ENCODE measurements at regions not wholly inside any gene's neighbourhood (a gene's known extent, or its start where the extent isn't known, plus 50 kb on each side); places are given as distances from the start of the nearest gene placed in this dataset.

DNA sequence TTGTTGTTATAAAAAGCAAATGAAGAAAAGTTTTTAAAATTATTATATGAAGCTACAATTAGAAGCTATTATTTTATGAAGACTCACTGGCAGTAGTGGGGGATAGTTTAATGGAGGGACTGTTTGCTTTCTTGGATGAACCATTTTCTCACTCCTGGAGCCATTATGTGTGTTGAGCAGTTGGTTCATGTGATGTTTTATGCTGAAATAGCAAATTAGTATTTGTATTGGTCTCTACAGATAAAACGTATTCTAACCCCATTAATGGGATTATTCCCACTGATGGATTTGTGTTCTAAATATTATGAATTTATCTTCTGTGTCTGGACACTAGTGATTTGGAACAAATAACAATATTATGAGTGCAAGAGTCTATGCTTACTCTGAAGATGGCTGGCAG, 507.5 kb upstream of the FSHR start:
- TF ChIP-seq POLR2A (IDR thresholded peaks at IDR 0.05), result no peak
- no peak for TF ChIP-seq POLR2AphosphoS5 (IDR thresholded peaks at IDR 0.05)
- no peak for TF ChIP-seq EP300 (IDR thresholded peaks at IDR 0.05)
- TF ChIP-seq, protein P1, sequence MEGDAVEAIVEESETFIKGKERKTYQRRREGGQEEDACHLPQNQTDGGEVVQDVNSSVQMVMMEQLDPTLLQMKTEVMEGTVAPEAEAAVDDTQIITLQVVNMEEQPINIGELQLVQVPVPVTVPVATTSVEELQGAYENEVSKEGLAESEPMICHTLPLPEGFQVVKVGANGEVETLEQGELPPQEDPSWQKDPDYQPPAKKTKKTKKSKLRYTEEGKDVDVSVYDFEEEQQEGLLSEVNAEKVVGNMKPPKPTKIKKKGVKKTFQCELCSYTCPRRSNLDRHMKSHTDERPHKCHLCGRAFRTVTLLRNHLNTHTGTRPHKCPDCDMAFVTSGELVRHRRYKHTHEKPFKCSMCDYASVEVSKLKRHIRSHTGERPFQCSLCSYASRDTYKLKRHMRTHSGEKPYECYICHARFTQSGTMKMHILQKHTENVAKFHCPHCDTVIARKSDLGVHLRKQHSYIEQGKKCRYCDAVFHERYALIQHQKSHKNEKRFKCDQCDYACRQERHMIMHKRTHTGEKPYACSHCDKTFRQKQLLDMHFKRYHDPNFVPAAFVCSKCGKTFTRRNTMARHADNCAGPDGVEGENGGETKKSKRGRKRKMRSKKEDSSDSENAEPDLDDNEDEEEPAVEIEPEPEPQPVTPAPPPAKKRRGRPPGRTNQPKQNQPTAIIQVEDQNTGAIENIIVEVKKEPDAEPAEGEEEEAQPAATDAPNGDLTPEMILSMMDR (IDR thresholded peaks at IDR 0.05), result no peak
- no peak overlapping the region for H3K4me3 ChIP-seq
- 59 to 76% methylated on average over 1 of the region's 1 CpG for WGBS, 2 donors

DNA sequence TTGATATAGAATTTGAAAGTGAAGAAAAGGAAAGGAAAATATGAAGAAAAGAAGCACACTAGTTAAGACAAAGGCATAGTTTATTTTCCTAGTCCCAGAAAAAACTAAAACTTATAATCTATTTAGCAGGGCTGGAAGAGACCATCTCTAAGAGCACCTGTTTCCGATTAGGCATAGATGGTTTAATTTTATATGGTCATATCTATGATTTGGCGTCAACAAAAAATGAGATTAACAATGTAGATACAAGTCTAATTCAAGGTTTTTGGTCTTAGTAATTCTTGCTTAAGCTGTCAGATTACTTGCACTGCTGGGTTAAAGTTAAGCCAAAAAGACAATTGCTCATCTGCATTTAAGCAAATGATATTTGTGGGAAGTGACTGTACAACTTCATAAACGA, 502.5 kb upstream of the FSHR start:
- no peaks in the 10 kb centered on the region for H3K27me3 ChIP-seq
- H3K4me1 ChIP-seq, result no peaks in the 10 kb centered on the region
- WGBS, 2 donors, result 59 to 82% methylated on average over 3 of the region's 3 CpGs
- H3K4me3 ChIP-seq, result no peak overlapping the region
- intact Hi-C loops (cut with DNase I), result no loop called here
- no peaks in the 10 kb centered on the region for H3K9me3 ChIP-seq
- H3K36me3 ChIP-seq, result no peaks in the 10 kb centered on the region
- TF ChIP-seq POLR2AphosphoS5 (IDR thresholded peaks at IDR 0.05) (no peak), POLR2A (IDR thresholded peaks at IDR 0.05) (no peak), EP300 (IDR thresholded peaks at IDR 0.05) (no peak)
- TF ChIP-seq, protein P1 (IDR thresholded peaks at IDR 0.05), result no peak
- DNase-seq, result no peak
- no peak overlapping the region for H3K27ac ChIP-seq

More for the DNA sequence above, 507.5 kb upstream of the FSHR start:
- Histone ChIP-seq H3K9me3 (no peaks in the 10 kb centered on the region), H3K27ac (no peak overlapping the region), H3K27me3 (no peaks in the 10 kb centered on the region), H3K36me3 (no peaks in the 10 kb centered on the region), H3K4me1 (no peaks in the 10 kb centered on the region)
- no peak for DNase-seq
- intact Hi-C loops (cut with DNase I), result no loop called here

DNA sequence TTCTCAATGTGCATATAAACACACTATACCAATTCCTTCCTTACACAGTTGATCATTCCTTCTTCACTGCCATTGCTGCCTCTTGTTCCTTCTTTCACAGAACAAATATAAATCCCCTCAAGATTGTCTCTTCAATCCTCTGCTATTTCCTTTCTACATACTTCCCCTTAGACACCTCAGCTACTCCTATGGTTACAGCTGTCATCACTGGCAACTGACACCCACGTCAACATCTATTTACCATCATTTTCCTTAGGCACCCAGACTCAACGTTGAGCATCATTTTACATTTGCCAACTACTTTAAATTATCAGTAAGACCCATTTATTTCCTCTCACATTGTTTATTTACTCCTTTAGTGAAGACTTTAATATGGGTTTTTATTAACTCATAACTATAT, 488.8 kb upstream of the FSHR start:
- TF ChIP-seq POLR2AphosphoS5 (IDR thresholded peaks at IDR 0.05) (no peak), POLR2A (IDR thresholded peaks at IDR 0.05) (no peak)
- Histone ChIP-seq H3K4me1 (peaks cover 0 to 6% (median 0%) of the 10 kb centered on the region in 4 donors), H3K9me3 (no peaks in the 10 kb centered on the region), H3K27me3 (no peaks in the 10 kb centered on the region), H3K36me3 (no peaks in the 10 kb centered on the region), H3K27ac (no peak overlapping the region), H3K4me3 (no peak overlapping the region)
- intact Hi-C loops (cut with DNase I), result no loop called here
- DNase-seq, result no peak
- 56 to 59% methylated on average over 2 of the region's 2 CpGs for WGBS, 2 donors

DNA sequence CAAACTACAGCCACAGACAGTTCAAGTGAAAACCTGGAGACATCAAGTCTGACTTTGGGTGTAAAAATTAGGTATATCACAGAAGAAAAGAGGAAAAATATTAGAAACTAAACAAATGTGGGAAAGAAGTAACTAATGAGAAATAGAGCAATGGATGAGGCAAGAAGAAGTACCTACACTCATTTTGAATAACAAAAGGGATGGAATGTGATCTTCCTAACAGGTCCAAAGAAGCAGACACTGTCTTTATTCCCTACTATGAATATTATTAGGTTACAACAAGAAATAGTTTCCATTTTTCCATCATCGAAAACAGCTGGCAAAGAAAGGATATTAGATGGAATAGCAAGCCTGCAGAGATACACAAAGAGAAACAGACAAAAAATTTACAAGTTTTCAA, 486.3 kb upstream of the FSHR start:
- H3K4me1 ChIP-seq, result peaks cover 0 to 6% (median 0%) of the 10 kb centered on the region in 4 donors
- TF ChIP-seq, protein P1 (IDR thresholded peaks at IDR 0.05), result no peak
- TF ChIP-seq POLR2A (IDR thresholded peaks at IDR 0.05) (no peak), EP300 (IDR thresholded peaks at IDR 0.05) (no peak), POLR2AphosphoS5 (IDR thresholded peaks at IDR 0.05) (no peak)
- no peaks in the 10 kb centered on the region for H3K9me3 ChIP-seq
- H3K27ac ChIP-seq, result no peak overlapping the region
- H3K36me3 ChIP-seq, result no peaks in the 10 kb centered on the region
- intact Hi-C loops (cut with DNase I), result no loop called here
- WGBS, 2 donors, result 32 to 51% methylated on average over 1 of the region's 1 CpG
- no peak overlapping the region for H3K4me3 ChIP-seq
- DNase-seq, result no peak
- no peaks in the 10 kb centered on the region for H3K27me3 ChIP-seq

DNA sequence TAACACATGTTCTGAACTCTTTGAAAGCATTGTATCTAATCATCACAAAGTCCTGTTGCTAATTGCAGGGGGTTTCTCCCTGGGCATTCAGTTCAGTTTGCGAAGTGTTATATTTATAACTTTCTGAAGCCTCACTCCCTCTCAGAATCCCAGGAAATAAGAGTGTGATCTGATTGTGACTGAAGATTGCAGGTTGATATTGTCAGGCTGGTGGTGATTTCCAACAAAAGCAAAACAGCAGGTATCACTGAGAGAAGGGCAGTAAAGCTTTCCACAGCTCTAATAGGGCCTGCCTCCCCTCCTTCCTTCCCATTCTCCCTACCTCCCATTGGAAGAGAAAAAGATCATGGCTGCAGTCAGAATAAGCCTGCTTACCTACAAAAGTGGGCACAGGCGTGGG, 466.7 kb upstream of the FSHR start:
- no peak overlapping the region for H3K4me3 ChIP-seq
- WGBS, 2 donors, result 79 to 89% methylated on average over 2 of the region's 2 CpGs
- no peaks in the 10 kb centered on the region for H3K36me3 ChIP-seq
- DNase-seq, result no peak
- H3K27me3 ChIP-seq, result no peaks in the 10 kb centered on the region
- TF ChIP-seq POLR2AphosphoS5 (IDR thresholded peaks at IDR 0.05), result no peak
- TF ChIP-seq POLR2A (IDR thresholded peaks at IDR 0.05), result no peak
- TF ChIP-seq, protein P1 (IDR thresholded peaks at IDR 0.05), result no peak
- no peak for TF ChIP-seq EP300 (IDR thresholded peaks at IDR 0.05)
- intact Hi-C loops (cut with DNase I), result loop anchor here (10.0 kb wide), 1 partner anchor 784 kb away; no protein-coding TSS in a partner anchor
- no peaks in the 10 kb centered on the region for H3K9me3 ChIP-seq
- no peaks in the 10 kb centered on the region for H3K4me1 ChIP-seq
- no peak overlapping the region for H3K27ac ChIP-seq
